ENCODE measurements at regions not wholly inside any gene's neighbourhood (a gene's known extent, or its start where the extent isn't known, plus 50 kb on each side); places are given as distances from the start of the nearest gene placed in this dataset.
A peak's percentile ranks its signal among the peaks of the same experiment; 100 is the strongest.

DNA sequence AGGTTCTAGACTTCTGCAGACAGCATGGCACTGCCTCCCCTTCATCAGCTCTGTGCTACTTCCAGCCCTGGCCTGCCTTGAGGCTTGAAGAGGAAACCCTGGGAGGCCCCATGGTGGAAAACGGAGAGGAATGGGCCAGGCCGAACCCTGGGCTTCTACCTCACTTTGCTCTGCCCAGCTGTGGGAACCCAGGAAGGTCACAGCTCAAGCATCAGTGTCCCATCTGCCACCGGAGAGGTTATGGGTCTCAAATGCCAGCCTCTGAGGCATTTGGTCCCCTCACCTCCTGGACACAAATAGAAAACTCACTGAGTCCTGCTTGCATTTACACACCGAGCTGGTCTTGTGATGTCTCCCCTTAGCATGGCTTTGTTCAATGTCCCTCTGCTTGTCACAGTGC, 80.1 kb upstream of the ALDH1B1 start:
- peak; percentile 29 for DNase-seq

DNA sequence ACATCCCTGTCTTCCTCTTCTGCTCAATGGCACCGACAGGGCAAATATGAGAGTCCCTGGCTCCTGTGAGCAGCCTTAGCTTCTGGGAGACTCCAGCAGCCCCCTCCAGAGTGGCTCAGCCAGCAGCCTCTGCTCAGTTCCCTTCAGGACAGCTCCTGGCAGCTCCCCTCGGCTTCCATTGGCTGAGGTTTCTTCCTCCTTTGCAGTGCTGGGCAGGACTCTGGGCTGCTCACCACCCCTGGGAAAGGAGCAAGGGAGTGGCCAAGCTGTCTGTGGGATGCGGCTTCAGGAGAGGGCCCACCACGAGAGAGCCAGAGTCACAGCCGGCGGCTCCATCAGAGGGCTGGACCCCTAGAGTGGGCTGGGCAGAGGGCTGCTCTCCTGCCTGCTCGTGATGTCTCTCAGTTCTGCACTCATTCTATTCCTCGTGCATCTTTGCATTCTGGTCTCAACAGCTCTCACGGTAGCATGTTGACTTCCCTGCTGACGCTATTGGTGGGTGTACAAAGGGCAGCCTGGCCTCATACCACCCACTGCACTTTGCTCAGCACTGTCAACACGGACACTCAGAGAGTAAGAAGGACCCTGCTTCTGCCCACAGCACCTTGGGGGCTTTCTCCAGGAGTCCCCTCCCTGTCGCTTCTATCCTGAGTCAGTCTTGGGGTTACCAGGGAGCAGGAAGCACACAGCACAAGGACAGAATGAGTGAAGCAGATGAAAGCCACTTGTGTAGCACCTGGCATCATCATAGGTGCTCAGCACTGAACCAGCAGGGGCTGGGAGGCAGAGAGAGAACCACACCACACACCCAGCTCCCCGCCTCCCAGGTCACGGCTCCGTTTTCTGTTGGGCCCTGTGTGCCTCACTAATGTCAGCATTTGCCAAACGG, 80.9 kb upstream of the ALDH1B1 start:
- peak; percentile 71 for DNase-seq

DNA sequence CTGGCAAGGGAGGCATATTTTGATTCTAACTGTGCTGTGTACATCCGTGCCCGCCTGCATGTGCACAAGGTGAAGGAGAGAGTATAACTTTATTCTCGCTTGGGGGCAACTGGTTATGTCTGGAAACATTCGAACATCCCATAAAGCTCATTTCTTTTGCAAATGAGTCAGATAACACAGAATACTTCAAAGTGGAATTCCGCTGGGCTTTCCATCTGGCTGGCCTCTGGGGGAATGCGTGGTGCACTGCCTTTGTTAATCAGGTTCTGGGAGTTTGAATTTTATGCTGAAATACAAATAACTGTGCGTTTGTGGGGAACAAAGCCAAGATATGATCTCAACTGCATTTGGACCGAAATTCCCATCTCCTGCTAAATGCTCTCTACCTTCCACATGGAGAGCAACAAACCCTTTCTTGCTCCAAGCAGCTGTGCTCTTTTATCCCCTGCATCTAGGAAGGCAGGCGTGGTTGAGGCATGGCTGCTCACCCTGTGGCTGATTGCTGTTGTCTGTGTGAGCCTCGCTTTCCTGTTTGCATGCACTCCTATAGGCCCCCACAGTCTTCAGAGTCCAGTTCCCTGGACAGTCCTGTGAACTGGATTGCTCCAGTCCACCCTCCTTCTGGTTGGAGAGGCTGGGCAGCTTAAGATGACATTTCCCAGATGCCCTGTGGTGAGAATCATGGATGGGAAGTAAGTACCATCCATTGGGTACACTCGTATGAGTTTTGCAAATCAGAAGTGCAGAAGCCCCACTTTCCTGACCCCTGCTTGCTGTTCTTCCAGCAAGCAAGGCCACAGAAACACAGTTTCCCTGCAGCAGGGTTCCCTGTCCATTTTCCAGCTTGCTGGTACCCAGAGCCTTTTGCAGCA, 82.9 kb upstream of the ALDH1B1 start:
- peak; percentile 75 for DNase-seq

DNA sequence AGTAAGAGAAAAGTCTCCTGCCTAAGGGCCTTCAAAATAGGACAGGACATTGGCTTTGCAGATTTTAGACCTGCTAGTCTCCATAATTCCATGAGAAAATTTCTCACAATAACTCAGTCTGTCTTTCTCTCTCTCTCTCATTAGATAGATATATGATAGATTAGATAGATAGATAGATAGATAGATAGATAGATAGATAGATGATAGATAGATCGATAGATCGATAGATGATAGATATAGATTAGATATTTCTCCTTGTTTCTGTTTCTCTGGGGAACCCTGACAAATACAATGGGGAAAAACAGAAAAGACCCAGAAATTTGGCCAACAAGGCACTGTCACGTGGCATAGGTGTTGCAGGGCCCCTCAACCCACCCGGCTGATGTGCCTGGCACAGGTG, 84.4 kb upstream of the ALDH1B1 start:
- no peak for DNase-seq

DNA sequence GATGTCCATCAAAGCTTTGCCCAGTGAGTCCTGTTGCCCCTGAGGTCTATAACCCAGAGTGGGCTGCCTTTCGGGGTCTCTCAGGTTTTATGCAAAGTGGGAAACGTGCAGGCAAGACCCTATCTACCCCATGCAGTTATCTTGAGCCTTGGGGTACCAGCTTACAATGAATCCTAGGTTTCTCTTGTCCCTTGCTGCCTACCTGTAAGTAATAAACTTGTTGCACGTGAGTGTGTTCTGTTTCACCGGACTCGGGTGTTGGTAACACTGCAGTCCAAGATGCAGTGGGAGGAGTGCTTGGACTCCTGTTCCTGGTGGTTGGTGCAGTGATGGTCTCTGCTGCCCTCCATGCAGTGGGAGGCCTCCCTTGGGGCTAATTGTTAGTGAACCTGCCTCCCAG, 85.6 kb upstream of the ALDH1B1 start:
- DNase-seq: no peak

DNA sequence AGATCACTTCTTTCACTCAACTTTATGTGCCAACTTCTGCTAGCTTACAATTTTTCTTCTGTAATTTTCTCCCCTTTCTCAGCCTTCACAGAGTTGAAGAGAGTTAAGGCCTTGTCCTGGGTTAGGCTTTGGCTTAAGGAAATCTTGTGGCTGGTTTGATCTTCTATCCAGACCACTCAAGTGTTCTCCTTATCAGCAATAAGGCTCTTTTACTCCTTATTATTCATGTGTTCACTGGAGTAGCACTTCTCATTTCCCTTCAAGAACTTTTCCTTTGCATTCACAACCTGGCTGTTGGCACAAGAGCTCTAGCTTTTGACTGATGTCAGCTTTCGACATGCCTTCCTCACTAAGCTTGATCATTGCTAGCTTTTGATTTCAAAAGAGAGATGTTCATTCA, 86.9 kb upstream of the ALDH1B1 start:
- no peak for DNase-seq

DNA sequence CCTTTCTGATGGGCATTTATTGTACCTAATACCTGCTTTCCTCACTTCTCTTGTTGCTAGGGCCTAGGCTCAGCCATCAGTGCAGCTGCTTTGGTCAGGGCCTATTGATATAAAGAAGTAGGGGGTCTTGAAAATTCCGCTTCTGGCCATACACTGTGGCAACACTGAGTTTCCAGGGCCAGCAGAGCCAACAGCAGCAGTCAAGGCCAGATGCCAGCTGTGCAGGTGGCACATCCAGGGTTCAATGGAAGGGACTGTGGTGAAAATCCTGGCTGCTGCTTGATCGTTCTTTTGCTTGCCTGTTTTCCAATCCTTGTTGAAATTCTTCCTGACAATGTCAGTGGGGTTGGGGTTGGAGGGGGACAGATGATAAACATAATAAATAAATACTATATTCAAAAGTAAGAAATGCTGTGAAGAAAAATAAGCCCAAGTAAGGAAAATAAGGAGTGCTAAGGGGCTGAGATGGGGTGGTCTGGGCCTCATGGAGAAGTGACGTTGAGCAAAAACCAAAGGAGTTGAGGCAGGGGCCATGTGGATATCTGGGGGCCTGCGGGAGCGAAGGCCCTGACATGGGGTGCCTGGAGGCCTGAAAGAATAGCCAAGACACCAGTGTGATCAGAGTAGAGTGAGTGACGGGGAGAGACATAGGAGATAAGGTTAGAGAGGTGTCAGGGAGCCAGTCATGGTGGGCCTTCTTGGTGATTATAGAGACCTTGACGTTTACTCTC, 91.0 kb upstream of the ALDH1B1 start:
- DNase-seq: peak; percentile 14

DNA sequence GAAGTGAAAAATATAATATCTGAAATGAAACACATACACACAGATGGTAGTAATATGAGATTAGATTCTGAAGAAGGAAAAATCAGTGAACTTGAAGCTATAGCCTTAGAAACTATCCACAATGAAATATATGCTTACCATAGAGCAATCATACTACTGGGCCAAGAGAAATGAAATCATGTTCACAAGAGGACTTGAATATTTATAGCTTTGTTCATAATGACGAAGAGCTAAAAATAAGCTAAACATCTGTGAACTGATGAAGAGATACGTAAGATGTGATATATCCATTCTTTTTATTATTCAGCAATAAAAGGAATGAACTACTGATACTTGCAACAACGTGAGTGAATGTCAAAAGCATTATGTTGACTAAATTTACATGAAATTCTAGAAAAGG, 92.6 kb upstream of the ALDH1B1 start:
- DNase-seq: no peak

DNA sequence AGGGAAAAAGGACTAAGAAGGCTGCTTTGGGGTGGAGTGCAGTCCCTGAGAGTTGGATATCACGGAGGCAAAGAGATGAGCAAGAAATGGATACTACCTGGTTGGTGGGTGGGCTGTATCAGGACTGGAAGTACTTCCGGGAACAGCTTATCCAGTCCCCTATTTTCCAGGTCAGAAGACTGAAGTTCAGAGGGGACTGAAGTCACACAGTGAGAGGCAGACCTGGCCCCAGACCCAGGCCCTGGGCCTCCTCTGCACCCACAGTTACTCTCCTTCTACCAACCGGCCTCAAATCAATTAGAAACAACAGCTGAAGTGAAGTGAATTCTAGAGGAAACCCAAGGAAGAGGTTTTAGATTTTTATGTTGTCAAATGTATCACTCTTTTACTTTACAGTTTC, 93.6 kb upstream of the ALDH1B1 start:
- DNase-seq: peak; percentile 30

DNA sequence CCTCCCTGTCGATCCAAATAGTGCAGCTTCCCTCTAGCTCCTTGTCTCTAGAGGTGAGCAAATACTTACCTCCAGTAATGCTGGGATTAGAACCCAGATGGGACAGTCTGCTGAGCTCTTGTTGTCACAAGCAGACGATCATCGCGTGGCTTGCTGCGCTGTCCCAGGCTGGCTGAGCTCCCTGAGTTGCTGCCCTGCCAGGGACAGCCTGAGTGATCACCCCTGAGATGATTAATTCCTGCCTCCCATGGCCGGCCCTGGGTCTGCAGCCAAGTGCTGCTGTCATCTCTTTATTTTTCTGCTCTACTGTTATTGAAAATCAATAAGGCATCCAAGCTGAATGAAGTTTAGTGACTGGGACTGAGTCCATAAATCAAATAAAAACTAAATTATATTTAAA, 94.0 kb upstream of the ALDH1B1 start:
- DNase-seq: peak; percentile 24

DNA sequence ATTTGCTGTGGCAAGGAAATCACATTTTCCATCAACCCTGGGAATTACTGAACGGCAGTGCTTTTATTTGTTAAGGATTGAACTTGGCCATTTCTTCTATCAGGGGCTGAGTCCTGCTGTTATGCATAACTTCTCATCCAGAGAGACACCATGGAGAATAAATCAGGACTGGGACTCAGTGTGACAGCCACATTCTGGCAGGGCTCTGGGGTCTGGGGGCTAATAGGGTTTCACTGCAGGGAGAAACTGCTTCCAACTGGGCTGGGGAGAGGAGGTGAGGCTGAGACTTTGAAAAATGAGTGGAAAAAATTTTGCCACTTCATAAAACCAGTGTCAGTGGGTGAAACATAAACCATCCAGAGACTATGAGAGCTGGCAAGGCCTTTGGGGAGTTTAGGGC, 95.7 kb upstream of the ALDH1B1 start:
- DNase-seq: peak; percentile 37

DNA sequence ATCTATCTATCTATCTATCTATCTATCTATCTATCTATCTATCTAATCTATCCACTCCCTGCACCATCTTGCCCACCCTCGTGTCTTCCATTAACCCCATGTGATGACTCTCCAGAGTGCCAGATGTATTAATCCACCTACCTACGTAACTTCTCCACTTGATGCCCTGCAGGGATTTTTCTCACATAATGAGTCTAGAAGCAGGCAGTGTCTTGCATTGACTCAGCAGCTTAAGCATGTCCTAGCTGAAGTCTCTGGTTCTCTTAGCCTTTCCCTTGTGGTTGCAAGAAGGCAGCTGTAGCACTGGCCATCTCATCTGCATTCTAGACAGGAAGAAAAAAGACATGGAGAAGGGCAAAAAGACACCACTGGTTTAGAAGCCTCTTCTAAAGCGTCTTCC, 96.7 kb upstream of the ALDH1B1 start:
- DNase-seq: peak; percentile 43

DNA sequence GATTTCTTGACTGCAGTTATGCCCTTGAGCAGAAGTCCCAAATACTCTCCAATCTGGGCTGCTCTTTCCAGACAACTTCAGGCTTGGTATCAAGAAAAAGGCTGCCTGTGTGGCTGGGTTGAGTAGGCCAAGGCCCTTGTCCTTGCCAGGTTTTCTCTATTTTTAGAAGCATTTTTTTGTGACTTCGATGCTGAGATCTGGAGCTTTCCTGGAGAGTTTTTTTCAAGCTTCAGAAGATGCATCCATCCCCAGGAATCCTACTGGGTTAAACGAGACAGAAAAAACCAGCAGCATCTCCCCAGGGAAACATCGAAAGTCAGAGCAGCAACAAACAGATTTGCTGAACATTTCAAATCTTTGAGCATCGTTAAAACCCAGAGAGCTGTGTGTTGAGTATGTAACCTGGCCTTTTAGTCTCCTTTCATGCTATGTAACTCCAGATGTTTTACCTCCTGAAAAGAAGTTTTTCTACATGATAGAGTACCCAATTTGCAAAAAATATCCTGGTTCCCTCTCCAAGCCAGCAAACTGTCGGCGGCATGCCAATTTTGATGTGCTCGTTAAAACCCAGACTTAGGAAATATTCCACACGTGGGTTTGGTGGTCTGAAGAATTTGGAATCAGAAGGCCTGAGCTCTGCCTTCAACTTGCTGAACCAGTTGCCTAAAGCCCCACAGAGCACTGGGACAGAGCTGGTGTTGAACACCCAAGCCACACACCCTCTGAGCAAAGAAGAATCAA, 98.1 kb upstream of the ALDH1B1 start:
- DNase-seq: no peak

DNA sequence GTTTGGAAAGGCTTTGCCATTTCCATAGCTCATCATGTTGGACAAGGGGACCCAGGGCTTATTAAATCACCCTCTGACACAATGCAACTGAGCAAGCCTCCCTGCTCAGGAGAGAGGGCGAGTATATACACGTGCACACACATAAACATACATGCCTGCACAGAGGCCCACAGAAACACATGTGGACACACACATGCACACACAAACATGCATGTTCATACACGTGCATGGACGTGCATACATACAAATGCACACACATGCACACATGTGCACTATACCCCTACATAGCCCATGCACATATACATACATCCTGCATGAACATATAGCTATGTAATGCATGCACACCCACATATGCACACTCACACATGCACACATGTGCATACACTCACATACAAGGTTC, 99.5 kb upstream of the ALDH1B1 start:
- DNase-seq: no peak

DNA sequence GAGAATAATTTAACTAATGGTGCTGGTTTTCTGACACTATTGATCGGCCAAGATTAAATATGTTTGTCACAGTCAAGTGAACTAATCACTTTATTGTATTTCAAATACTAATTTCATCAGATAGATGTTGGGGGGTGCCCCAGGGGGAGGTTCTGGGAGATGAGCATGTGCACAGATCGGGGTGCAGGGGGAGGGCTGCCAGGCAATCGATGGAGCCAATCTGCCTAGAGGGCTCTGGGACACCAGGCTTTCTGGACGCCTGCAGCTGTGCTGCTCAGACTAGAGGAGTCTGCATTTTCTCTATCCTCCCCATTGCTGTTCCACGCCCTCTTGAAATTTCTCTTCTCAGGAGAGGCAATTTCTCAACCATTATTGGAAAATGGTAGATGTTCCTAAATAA, 100.0 kb upstream of the ALDH1B1 start:
- no peak for DNase-seq

DNA sequence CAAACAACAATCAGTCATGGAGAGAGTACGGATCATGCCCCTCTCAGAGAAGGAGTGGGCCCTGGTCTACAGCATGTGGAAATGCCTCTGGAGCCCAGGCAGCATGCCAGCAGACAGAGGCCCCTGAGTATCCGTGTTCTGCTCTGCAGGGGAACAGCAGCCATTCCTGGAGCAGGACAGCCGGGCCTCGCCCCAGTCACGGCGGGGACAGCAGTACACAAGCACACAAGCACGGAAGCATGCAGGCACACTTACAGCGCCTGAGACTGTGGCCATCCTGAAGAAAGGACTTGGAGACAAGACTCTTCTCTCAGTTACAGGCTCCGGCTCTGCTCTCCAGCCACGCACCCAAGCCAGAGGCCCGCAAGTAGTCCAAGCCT, 102.6 kb upstream of the ALDH1B1 start:
- no peak for DNase-seq

DNA sequence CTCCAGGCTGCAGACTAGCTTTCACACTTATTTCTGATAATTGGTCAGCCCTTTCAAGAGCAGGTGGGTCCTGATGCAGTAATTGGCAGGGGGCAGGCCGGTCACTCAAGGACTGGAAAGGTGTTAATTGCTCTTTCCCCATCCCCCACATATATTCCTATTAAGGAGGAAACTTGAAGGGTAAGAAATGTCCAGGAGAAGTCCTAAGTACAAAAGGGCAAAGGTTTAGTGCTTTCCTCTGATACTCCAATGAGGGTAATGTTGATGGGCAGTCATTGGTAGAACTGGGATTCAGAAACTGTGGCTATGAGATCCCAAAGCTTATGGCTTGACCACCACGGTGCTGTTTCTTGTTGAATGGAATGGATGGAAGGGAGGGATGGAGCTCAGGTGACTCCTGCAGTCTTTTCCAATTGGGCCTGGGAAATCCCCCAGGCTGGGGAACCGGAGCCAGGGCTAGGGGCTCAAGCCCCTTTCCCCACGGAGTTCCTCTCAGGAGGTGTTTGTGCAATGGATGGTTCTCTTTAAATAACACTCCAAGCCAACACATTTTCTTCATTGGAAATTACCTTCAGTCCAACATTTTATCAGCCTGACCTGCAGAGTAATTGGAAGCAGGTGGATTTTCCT, 103.2 kb upstream of the ALDH1B1 start:
- DNase-seq: no peak

DNA sequence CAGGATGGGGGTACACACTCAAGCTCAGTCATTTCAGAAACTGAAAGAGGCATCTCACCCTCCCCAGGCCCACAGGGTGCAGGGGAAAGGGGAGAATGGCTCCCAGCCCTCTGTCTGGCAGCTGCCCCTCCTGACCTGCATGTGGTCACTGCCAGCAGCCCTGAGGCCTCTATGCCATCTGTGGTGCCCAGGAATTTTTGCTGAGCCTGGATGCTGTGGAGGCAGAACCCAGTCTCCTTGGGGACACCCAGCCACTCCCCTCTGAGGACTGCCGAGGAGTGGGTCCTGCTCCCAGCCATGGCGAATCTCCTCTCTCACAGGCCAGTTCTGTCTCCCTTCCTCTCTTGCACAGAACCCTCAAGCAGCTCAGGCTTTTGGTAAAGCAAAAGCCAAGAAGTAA, 104.0 kb upstream of the ALDH1B1 start:
- no peak for DNase-seq

DNA sequence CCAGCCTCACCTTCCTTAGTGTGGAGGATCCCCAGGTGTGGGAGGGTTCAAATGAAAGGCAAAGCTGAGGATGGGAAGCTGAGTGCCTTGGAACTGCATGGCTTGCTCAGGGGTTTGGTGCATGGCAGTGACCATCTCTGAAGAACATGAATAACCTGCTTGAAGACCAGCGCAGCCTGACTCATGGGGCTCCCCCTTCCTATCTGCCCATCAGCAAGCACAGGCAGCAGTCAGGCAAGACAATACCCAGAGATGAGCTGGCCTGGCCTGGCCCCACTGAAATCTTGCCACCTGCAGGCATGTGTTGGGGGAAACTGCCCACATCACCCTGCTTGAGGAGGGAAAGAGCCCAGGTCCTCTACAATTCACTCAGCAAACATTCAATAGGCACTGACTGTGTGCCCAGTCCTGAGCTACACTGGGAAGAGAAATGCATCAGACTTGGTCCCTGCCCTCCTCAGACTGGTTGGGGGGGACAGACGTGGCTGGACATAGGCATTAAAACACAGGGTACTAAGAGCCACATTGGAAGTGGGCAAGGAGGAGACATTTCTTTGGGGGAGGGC, 105.0 kb upstream of the ALDH1B1 start:
- peak; percentile 66 for DNase-seq

DNA sequence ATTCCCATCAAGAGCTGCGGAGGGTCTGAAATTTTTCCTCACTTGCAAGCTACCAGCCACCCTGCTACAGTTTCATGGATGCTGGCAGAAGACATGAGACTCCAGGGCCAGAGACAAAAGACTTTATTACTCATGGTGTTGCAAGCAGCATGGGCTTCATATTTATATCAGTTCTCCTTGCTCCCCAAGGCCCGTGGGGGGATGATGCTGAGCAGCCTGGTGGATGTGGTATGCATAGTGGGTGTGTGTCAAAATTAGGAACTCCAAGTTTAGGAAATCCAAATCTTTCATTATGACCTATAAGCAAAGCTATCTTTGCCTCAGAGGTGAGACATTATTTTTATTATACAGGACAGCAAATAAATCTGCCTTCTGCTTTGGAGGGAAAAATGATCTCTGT, 105.7 kb upstream of the ALDH1B1 start:
- no peak for DNase-seq

DNA sequence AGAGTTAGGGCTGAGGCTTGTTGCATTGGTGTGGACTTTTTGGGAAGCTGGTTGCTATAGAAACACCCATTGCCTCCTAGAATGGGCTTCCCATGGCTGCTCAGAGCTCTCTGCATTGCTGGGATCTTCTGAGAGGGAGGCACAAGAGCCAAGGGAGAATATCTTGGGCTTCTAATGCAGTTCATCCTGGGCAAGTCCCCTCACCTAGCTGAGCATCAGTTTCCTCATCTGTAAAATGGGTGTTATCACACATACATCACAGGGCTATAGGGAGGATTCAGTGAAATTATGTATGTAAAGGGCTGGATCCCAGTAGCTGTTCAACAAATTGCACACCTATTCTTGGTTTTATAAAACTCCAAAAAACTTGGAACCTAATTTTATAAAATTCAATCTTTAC, 106.1 kb upstream of the ALDH1B1 start:
- no peak for DNase-seq

DNA sequence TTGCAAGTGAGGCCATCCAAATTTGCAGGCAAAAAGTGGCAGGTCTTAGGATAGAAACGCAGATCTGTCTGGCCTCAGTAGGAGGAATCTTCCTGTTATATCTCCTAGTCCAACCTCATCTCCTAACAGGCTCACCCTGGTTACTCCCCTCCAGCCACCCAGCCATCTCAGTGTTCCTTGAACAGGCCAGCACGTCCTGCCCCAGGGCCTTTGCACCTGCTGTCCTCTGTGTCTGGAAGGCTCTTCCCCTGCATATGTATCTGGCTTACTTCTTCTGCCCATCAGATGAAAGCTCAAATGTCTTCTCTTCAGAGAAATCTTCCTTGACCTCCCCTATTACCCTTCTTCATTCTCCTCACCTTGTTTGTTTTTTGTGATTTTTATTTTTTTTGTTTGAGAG, 107.3 kb upstream of the ALDH1B1 start:
- no peak for DNase-seq

All from islet precursor cell (in vitro differentiated cells).